ENCODE measurements at regions not wholly inside any gene's neighbourhood (a gene's known extent, or its start where the extent isn't known, plus 50 kb on each side); places are given as distances from the start of the nearest gene placed in this dataset.

GRCh38 chr2:117571590-117572349, 242.7 kb upstream of the DDX18 start:
- no peak for TF ChIP-seq CTCF (IDR thresholded peaks at IDR 0.05; ENCODE audit: borderline replicate concordance, extremely low read depth, low read length, poor library complexity, severe bottlenecking)
- no peak for TF ChIP-seq EZH2 (IDR thresholded peaks at IDR 0.05; ENCODE audit: borderline replicate concordance, low read depth, low read length, severe bottlenecking)

Measured in DND-41 (cell line).